ENCODE measurements at regions not wholly inside any gene's neighbourhood (a gene's known extent, or its start where the extent isn't known, plus 50 kb on each side); places are given as distances from the start of the nearest gene placed in this dataset.

DNA sequence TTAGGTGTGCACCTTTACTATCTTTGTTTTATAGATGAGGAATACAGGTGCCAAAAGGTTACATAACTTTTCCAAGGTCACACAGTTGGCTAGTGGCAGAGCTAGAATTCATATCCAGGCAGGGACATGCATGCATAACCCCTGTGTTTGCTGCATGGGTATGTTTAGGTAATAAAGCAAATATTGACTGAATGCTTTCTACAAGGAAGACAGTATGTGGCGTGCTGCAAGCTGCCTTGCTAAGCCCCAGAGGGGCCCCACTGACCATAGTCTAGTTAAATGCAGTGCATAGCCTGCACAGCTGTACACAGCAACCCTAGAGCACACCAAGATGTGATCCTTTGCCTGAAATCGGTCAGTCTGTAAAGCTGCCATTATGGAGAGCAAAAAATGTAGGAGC, 320.5 kb upstream of the IGFBP7 start:
- intact Hi-C loops (cut with micrococcal nuclease): no loop called here

DNA sequence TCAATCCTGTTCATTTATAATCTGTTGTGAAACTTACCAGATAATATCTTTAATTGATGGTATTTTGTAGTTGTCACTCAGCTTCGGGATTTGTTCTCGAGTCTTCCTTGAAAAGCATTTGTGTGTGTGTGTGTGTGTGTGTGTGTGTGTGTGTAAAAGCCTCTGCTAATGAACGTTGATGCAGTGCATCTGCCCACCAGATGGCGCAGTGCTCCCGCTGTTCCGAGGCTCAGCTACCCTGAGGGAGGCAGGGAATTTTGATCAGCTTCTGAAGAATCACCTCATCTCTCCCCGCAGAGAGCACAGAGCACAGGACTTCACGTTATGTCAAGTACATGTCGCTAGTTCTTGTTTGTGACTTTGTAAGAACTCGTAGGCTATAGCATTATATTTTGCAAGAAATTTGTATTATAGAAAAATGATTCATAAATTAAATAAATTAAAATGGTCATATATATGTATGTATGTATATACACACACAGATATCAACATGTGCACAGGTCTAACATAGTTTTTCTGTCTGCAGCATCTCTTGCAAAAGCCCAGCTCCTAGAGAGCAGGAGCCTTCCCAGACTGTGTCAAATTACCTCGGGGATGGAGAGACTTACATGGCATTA, 316.7 kb upstream of the IGFBP7 start:
- intact Hi-C loops (cut with micrococcal nuclease): loop anchor here (10.0 kb wide), 1 partner anchor 262 kb away; no protein-coding TSS in a partner anchor

DNA sequence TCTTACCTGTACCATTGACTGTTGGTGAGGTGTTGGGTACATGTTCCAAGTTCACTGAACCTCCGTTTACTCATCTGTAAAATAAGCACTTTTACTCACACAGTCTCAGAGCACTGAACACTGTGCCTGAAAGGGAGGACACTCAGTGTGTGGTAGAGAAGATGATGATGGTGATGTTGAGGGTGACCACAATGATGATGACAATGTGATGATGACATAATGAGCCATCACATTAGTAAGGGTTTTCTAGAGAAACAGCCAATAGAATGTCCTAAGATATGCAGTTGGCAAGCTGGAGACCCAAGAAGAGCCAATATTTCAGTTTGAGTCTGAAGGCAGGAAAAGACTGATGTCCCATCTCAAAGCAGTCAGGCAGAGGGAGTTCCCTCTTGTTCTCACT, 315.4 kb upstream of the IGFBP7 start:
- intact Hi-C loops (cut with micrococcal nuclease): loop anchor here (10.0 kb wide), 1 partner anchor 261 kb away; no protein-coding TSS in a partner anchor

DNA sequence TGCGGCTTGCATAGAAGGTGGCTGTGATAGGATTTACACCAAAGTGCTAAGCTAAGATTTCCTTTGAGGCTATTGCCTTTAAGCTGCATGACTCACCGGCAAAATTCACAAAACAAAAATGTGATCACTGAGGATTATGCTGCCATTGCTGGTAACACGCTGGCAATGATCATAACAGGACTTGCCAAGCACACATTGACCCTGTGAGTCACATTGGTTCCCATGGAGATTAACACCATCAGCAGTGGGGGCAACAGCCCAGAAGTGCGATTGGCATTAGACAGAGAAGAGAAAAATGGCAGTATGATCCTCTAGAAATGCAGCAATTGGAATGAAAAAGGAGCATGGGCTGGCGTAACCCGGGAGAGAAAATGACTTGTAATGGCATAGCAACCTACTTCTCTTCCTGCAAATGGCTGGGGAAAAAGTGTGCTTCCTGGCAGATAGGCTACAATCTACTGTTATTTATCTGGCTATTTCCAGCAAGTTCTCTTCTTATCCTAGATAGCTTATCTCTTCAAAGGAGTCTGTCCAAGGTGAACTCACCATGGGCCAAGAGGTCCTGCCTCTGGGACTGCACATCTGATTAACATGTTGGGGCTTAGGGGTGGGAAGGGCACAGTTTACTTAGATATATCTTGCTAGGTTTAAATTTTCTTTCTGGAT, 314.2 kb upstream of the IGFBP7 start:
- intact Hi-C loops (cut with micrococcal nuclease): loop anchor here (10.0 kb wide), 1 partner anchor 260 kb away; no protein-coding TSS in a partner anchor

DNA sequence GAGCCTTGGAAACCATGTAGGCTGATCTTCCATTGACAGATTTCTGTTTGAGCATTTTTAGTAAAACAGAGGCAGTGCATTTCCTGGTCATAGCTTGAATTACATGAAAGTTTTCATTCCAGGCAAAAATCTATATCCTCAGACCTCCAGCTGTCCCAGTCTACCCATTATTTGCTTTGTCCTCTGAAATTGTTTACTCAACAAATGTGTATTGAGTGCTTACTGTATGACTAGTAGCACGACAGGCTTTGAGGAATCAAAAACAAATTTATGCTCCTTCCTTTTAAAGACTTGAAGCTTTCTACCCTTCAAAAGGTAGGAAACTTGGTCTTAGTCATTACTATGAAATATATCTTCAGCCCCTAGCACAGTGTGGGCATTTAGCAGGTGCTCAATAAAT, 307.9 kb upstream of the IGFBP7 start:
- intact Hi-C loops (cut with micrococcal nuclease): no loop called here

DNA sequence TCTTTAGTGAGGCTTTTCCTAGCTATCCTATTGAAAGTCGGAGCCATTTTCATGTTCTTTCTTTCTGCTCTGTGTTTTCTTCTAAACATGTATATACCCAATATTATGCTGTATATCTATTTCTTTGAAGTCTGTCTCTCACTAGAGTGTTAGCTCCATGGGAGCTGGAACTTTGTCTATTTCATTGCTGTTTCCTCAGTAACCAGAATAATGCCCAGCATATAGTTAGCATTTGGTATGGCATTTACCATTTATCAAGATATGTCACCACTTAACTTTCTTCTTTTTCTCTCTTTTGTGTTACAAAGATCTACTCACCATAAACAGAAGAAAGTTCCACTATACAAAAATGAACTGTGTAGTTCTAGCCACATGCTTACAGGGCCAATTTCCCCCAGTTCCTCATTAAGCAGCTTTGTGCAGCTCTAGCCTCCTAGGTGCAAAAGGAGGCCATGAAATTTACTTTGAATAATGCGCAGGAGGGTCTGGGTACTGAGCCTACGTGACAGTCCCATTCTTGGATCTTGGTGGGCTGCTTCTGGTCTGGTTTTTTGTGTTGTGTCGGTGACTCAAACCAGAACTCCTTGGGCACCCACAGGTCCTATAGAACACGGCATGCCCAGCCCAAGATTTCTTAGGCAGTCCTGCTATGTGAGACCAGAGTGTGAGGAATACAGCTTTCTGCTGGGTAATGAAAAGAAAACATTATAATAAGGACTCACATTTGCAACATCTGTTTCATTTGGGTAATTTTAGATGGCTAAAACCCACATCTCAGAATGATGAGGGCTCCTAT, 302.3 kb upstream of the IGFBP7 start:
- intact Hi-C loops (cut with micrococcal nuclease): no loop called here

DNA sequence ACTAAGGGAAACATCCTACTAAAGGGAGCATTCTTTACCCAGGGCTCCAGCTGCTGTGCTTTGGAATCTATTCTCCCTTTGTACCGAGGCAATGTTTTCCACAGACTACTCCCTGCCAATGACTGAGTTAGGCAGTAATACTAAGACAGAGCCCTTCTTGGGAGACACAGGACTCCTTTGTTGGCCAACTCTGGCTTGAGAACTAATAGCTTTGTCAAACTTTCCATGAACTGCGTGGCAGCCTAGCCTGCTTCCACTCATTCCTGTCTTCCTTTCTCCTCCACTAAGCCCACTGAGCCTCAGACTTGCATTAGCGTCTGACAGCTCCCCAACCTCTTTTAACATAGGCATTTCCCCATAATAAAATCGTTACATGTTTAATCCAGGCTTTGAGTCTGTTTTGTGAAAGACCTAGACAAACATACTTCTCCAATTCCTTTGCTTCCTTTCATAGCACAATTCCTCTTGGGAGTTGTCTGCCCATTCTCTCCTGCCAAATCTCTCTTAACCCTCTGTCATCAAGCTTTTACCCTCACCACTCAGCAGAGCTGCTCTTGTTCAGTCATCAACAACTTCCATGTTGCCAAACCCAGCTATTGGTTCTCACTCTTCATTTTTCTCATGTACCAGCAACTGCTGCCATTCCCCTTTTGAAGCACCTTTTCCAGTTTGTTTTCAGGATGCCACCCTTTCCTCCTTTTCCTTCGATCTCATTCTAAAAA, 300.3 kb upstream of the IGFBP7 start:
- intact Hi-C loops (cut with micrococcal nuclease): no loop called here

DNA sequence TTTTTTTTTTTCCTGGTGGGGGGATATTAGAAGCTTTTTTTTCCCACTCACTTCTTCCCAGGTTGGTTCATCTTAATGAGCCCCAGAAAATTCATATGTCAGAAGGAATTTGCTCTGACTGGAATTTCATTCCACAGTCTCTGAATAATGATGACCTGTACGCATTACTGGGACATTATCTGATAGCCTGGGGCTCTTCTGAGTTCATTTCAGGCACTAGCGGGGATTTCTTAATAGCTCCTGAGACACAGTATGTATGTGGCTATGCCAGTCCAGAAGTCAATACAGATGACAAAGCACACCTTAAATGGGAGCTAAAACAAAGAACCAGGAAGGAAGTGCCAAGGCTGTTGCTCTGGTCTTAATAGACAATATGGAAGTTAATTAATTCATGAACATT, 295.2 kb upstream of the IGFBP7 start:
- intact Hi-C loops (cut with micrococcal nuclease): no loop called here

DNA sequence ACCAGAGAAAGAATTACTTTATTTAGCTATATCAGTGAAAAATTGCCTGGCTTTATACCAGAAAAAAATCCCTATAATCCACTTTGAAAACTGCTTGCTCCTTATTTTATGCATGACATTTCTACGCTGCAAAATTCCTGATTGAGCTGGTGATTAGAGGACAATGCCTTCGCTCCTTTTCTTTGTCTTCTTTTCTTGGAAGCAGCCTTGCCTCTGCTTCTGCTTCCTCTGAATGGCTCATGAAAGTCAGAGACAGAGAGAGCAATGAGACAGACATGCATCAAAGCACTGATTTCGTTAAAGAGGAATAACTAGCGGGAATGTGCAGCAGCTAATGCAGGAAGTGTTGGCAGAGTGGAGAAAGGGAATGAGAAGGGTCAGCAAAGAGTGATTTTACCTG, 294.3 kb upstream of the IGFBP7 start:
- intact Hi-C loops (cut with micrococcal nuclease): no loop called here

DNA sequence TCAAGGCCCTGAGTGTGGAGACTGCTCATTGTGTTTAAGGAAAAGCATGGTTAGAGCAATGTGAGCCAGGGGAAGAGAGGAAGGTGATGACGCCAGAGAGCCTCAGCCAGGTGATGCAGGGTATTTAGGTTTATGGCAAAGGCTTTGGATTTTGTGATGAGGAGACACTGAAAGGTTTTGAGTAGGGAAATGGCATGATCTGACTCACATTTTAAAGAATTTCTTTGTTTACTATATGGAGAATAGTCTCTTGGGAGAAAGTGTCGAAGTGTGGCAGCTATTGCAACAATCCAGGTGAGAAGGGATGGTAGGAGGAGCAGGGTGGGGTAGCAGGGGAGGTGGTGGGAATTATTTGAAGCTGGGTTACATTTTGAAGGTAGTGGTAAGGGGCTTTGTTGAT, 293.4 kb upstream of the IGFBP7 start:
- intact Hi-C loops (cut with micrococcal nuclease): no loop called here

DNA sequence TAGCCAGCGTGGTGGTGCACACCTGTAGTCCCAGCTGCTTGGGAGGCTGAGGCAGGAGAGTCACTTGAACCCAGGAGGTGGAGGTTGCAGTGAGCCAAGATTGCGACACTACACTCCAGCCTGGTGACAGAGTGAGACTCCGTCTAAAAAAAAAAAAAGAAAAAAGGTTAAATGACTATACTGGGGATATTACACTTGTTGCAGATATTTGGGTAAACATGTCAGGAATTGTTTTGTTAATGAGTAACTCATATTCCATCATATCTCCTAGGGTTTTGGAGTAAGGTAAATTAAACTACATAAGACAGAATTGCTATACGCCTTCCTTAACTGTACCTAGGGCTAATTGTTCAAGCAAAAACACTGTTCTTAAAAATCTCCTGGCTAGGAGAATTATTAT, 291.4 kb upstream of the IGFBP7 start:
- intact Hi-C loops (cut with micrococcal nuclease): no loop called here

DNA sequence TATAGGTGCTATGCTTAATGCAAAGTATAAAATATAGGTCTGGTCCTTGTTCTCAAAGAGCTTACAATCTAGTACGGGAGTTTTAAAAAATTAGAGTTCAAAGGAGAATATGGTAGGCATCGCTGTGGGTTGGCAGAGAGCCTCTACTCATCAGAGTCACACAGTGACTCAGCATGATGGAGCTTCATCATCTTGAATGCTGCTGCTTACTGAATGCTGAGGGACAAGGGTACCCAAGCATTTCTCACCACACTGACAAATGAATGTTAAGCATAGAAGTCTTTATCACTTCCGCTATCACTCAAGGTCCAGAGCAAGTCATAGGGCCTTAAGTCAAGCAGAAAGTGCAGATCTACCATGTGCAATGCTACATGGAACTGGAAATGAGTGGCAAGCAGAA, 268.6 kb upstream of the IGFBP7 start:
- intact Hi-C loops (cut with micrococcal nuclease): no loop called here

DNA sequence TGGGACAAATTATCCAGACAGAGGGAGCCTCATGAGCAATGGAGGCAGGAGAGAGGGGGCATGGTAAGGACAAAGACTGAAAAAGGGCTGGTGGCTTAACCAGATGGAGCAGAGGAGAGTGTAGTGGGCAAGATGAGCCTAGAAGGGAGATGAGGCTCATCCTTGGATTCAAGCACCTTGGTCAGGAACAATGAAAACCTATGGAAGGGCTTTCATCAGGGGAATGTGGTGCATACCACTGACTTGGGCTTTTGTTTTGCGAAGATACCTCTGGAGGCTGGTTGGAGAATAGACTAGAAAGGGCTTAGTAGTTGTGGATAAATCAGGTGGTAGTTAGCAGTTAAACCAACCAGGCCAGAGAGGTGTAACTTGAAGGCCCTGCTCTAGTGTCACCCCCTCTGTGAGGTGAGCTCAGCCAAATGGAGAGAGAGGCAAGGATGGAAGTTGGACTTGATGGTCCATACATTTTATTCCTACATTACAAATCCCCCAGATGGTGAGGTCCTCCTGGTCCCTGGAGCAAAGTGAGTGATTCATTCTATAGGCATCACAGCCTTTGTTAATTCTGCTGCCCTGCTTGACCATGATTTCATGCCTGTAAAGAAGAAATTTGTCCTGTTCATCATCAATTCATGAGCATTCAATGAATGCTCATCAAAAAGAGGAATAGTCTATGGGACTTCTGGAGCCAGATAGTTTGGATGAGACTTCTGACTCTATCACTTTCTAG, 264.8 kb upstream of the IGFBP7 start:
- intact Hi-C loops (cut with micrococcal nuclease): no loop called here

DNA sequence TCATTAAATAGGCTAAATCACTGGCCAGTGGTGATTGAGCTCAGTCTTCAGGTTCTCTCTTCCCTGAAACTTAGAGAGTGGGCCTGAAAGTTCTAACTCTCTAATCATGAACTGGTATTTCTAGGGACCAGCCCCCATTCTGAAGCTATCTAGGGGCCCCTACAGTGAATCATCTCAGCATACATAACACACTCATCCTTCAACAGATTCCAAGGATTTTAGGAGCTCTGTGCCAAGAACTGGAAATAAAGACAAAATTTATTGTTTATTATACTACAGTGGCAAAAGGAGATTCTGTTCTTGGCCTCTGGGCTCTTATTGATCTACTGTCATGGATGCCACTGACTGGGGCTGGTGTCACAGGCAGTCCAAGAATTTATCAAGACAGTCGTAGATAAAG, 263.8 kb upstream of the IGFBP7 start:
- intact Hi-C loops (cut with micrococcal nuclease): no loop called here

DNA sequence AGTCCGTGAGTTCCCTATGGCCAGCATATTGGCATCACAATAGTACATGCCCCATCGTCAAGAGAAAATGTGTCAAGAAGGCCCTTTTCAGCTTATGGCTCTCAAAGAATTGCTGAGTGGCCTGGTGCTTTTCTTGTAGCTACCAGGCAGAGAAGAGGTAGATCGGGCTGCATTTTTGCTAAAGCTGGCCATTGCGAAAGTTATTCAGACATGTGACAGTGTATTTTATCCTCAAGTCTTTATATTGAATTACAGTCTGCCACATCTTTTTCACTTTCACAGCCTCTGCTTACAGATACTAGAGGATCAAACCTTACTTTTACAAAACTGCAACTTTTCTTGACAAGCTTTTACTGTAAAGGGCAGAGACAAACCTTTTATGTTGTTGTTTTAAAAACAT, 261.5 kb upstream of the IGFBP7 start:
- intact Hi-C loops (cut with micrococcal nuclease): no loop called here

DNA sequence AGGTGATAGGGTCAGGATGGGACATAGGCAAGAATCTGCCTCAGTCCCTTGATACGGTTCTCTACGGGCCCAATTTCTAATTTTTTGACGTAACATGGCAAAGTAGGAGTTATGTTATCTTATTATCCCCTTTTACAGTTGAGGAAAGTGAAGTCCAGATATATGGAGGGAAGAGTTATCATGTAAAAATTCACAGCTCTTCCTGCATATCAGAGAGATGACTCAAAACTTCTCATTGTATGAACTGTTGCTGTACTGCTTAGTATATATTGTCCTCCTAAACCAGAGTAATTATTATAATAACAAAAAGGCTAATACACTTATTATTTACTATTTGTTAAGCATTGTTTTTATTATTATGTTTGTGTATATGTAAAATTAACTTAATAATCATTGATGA, 260.5 kb upstream of the IGFBP7 start:
- intact Hi-C loops (cut with micrococcal nuclease): no loop called here

DNA sequence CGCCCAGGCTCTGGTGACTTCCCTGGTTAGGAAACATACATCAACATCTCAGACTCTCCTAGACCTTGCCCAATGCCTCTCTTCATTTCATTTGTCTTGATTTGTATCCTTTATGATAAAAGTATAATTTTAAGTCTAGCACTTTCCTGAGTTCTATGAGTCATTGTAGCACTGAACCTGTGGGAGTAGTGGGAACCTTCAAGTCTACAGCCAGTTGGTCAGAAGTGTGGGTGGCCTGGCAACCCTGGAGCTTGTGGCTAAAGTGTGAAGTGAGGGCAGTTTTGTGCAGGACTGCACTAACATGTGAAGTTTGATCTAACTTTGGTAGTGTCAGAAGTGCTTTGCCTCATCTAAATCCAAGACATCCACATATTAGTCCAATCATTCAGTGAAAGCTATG, 259.3 kb upstream of the IGFBP7 start:
- intact Hi-C loops (cut with micrococcal nuclease): no loop called here

DNA sequence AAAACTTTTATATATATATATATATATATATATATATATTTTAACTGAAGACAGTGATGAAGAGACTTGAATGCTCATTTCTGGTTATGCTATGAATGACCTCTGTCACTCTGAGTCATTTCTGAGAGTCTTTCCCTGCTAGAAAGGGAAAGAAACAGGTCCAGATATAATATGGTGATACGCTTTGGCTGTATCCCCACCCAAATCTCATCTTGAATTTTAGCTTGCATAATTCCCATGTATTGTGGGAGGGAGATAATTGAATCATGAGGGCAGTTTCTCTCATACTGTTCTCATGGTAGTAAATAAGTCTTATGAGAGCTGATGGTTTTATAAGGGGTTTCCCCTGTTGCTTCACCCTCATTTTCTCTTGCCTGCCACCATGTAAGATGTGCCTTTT, 254.1 kb upstream of the IGFBP7 start:
- intact Hi-C loops (cut with micrococcal nuclease): no loop called here

DNA sequence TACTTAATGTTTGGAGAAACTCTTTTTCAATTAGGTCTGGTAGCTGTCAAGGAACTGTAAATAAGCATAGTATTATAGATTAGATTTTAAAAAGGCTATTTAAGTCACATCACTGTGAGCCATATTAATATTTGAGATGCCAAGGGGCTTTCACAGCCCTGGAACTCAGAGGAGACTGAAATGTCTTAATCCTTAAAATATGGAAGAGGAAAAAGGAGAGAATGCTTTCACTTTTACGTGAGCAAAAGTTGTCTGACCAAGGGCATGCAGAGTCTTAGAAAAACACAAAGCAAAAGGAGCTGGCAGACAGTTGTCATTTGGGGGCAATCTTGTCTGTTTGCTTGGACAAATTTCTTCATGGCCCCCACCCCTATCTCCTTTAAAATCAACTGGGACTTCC, 253.2 kb upstream of the IGFBP7 start:
- intact Hi-C loops (cut with micrococcal nuclease): no loop called here

DNA sequence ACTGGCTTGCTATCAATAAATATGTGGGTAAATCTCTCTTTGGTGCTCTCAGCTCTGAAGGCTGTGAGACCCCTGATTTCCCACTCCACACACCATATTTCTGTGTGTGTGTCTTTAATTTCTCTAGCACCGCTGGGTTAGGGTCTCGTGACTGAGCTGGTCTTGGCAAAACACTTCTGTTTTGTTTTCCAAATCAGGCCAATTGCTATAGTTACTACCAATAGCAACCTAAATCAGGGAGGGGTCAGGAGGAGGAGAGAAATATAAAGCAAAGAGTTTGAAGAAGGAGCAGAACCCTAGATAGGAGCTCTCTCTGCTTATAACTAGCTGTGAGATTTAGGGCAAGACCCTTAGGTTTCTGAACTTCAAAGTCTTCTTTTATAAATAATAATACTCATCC, 250.5 kb upstream of the IGFBP7 start:
- intact Hi-C loops (cut with micrococcal nuclease): no loop called here

DNA sequence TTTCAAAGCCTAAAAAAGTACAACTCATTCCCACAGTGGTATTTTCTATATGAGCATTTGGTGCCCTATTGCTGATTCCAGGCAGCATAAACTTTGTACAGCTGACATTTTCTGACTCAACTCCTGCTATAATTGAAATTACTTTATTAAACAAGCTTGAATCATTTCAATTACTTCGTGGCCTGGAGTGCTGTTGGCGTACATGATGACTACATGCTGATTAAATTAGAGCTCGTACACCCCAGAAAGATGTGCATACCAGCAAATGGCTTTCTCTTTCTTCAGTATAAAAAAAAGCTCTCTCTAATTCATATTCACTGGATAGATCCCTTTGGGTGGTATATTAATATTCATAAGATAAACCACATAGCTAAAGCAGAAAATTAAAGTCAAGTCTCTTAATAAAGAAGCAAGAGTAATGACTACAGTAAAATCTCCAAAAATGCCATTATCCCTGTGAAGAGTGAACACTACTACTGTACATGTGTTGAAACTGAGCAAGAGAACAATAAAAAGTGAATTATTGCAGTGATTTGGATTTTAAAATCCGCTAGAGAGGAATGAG, 245.0 kb upstream of the IGFBP7 start:
- intact Hi-C loops (cut with micrococcal nuclease): no loop called here

Data from T-helper 2 cell treated with Interferon-gamma antibody and Interleukin-4, amounts not matched to agents 100 ng/mL and 5 ng/mL, for 36 hours (primary cell).